ENCODE measurements at regions not wholly inside any gene's neighbourhood (a gene's known extent, or its start where the extent isn't known, plus 50 kb on each side); places are given as distances from the start of the nearest gene placed in this dataset.

DNA sequence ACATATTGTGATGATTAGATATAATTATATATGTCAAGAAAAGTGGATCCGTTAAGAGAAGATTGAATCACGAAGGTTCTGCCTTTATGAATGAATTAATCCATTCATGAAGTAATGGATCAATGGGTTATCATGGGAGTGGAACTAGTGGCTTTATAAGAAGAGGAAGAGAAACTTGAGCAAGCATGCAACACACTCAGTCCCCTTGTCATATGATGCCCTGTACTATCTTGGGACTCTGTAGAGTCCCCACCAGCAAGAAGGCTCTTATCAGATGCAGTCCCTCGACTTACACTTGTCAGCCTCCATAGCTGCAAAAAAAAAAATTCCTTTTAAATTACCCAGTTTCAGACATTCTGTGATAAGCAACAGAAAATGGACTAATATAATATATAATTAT, 301.9 kb downstream of the RAP2B start:
- H3K9me3 ChIP-seq (replicated peaks in 1 of 2; ENCODE audit: control insufficient read depth in 1 of 2, insufficient read depth in 1 of 2, low read length in 2 of 2): peaks cover 0 to 4% of the 10 kb centered on the region in 2 donors
- no peaks in the 10 kb centered on the region for H3K36me3 ChIP-seq (replicated peaks in 1 of 2; ENCODE audit: control insufficient read depth in 1 of 2, insufficient read depth in 2 of 2, low read length in 2 of 2)
- H2AFZ ChIP-seq (ENCODE audit: insufficient read depth, low read depth, low read length, poor library complexity, severe bottlenecking): no peak overlapping the region
- Mint-ChIP-seq H3K36me3 (no peaks in the 10 kb centered on the region), H3K27me3 (ENCODE audit: low read depth in 3 of 3) (peaks cover 0 to 7% (median 0%) of the 10 kb centered on the region in 3 donors), H3K27ac (no peak overlapping the region), H3K9me3 (peaks cover 0 to 5% (median 0%) of the 10 kb centered on the region in 7 donors), H3K4me3 (no peak overlapping the region), H3K4me1 (peaks cover 3% of the 10 kb centered on the region)
- no peak overlapping the region for H3K4me3 ChIP-seq (replicated peaks in 1 of 3; ENCODE audit: low read depth in 2 of 3, low read length in 3 of 3)
- no peak overlapping the region for H3K9ac ChIP-seq (ENCODE audit: insufficient read depth, low read length, poor library complexity, severe bottlenecking)
- DNase-seq: peak in 2 of 3 donors; percentile 8 to 22
- intact Hi-C loops (cut with micrococcal nuclease): no loop called here
- H3K79me2 ChIP-seq (ENCODE audit: insufficient read depth, low read length): no peaks in the 10 kb centered on the region
- TF ChIP-seq, protein P1, sequence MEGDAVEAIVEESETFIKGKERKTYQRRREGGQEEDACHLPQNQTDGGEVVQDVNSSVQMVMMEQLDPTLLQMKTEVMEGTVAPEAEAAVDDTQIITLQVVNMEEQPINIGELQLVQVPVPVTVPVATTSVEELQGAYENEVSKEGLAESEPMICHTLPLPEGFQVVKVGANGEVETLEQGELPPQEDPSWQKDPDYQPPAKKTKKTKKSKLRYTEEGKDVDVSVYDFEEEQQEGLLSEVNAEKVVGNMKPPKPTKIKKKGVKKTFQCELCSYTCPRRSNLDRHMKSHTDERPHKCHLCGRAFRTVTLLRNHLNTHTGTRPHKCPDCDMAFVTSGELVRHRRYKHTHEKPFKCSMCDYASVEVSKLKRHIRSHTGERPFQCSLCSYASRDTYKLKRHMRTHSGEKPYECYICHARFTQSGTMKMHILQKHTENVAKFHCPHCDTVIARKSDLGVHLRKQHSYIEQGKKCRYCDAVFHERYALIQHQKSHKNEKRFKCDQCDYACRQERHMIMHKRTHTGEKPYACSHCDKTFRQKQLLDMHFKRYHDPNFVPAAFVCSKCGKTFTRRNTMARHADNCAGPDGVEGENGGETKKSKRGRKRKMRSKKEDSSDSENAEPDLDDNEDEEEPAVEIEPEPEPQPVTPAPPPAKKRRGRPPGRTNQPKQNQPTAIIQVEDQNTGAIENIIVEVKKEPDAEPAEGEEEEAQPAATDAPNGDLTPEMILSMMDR (IDR thresholded peaks at IDR 0.05): no peak
- no peak overlapping the region for H3K27ac ChIP-seq (ENCODE audit: low read depth in 1 of 2, low read length in 2 of 2)
- H3K4me2 ChIP-seq (replicated peaks; ENCODE audit: extremely low read depth, low read length, poor library complexity, severe bottlenecking): no peak overlapping the region
- no peaks in the 10 kb centered on the region for H4K20me1 ChIP-seq (ENCODE audit: insufficient read depth, low read length)
- H3K4me1 ChIP-seq (ENCODE audit: control insufficient read depth in 1 of 2, insufficient read depth in 2 of 2, low read length in 2 of 2): no peaks in the 10 kb centered on the region
- no peaks in the 10 kb centered on the region for H3K27me3 ChIP-seq (ENCODE audit: control insufficient read depth in 2 of 2, insufficient read depth in 2 of 2, low read length in 2 of 2)
- no CpG with 5 or more reads among the region's 3 CpGs for WGBS (ENCODE audit: insufficient coverage)

DNA sequence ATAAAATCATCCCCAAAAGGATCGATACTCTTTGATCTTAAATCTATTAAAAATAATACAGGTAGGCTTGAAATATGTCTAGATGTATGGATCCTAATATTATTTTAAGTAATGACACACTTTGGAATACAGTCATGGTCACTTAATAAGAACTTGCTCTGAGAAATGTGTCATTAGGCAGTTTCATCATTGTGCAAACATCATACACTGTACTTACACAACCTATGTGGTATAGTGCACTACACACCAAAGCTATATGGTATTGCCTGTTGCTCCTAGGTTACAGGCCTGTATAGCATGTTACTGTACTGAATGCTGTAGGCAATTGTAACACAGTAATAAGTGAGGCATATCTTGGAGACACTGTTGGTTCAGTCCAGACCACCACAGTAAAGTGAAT, 307.1 kb downstream of the RAP2B start:
- H3K4me2 ChIP-seq (replicated peaks; ENCODE audit: extremely low read depth, low read length, poor library complexity, severe bottlenecking): no peak overlapping the region
- H3K36me3 Mint-ChIP-seq: no peaks in the 10 kb centered on the region
- H3K4me3 ChIP-seq (replicated peaks in 1 of 3; ENCODE audit: low read depth in 2 of 3, low read length in 3 of 3): no peak overlapping the region
- H3K36me3 ChIP-seq (replicated peaks in 1 of 2; ENCODE audit: control insufficient read depth in 1 of 2, insufficient read depth in 2 of 2, low read length in 2 of 2): no peaks in the 10 kb centered on the region
- no peaks in the 10 kb centered on the region for H3K9me3 ChIP-seq (replicated peaks in 1 of 2; ENCODE audit: control insufficient read depth in 1 of 2, insufficient read depth in 1 of 2, low read length in 2 of 2)
- H3K27me3 ChIP-seq (ENCODE audit: control insufficient read depth in 2 of 2, insufficient read depth in 2 of 2, low read length in 2 of 2): no peaks in the 10 kb centered on the region
- no CpG with 5 or more reads among the region's 1 CpG for WGBS (ENCODE audit: insufficient coverage)
- no peaks in the 10 kb centered on the region for H3K79me2 ChIP-seq (ENCODE audit: insufficient read depth, low read length)
- H3K9me3 Mint-ChIP-seq: peaks cover 0 to 6% (median 0%) of the 10 kb centered on the region in 7 donors
- no peak overlapping the region for H3K27ac Mint-ChIP-seq
- H2AFZ ChIP-seq (ENCODE audit: insufficient read depth, low read depth, low read length, poor library complexity, severe bottlenecking): no peak overlapping the region
- H3K27ac ChIP-seq (ENCODE audit: low read depth in 1 of 2, low read length in 2 of 2): no peak overlapping the region
- intact Hi-C loops (cut with micrococcal nuclease): no loop called here
- no peaks in the 10 kb centered on the region for H3K4me1 ChIP-seq (ENCODE audit: control insufficient read depth in 1 of 2, insufficient read depth in 2 of 2, low read length in 2 of 2)
- no peak overlapping the region for H3K9ac ChIP-seq (ENCODE audit: insufficient read depth, low read length, poor library complexity, severe bottlenecking)
- H3K4me3 Mint-ChIP-seq: no peak overlapping the region
- TF ChIP-seq, protein P1 (IDR thresholded peaks at IDR 0.05): no peak
- peaks cover 0 to 7% (median 0%) of the 10 kb centered on the region in 3 donors for H3K27me3 Mint-ChIP-seq (ENCODE audit: low read depth in 3 of 3)
- DNase-seq: no peak
- no peaks in the 10 kb centered on the region for H4K20me1 ChIP-seq (ENCODE audit: insufficient read depth, low read length)
- H3K4me1 Mint-ChIP-seq: no peaks in the 10 kb centered on the region

All from CD14-positive monocyte (primary cell).